Lung microvascular endothelial cell (primary cell): ENCODE measurements at regions not wholly inside any gene's neighbourhood (a gene's known extent, or its start where the extent isn't known, plus 50 kb on each side); places are given as distances from the start of the nearest gene placed in this dataset.
"Not testable (repeated sequence)": the region's sequence is repeated elsewhere in the genome, so short reads cannot be mapped to it uniquely, and the experiment has no call there.

ENCODE experiments used
- DNase-seq, 2 donors: peaks; one replicate each; pipeline versions ENCODE4 v3.0.0 to v3.0.0-alpha.2; 2010; ENCODE audit warnings: low read depth in 2 of 2

DNA sequence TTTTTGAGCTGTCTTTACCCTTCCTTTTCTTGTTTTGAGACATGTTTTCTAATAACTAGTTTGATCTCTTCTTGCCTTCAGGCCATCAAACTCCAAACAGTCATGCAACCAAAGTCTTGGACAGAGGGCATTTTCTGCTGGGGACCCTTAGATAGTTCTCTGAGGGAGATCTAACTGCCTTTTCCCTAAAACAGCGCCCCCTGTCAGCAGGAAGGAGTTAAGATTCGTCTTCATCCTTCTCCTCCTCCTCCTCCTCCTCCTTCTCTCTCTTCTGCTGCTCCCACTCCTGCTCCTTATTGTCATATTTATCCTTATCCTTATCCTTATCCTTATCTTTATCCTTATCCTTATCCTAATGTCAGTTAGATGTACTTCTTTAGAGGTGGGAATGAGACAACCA, 417.2 kb downstream of the TRAM1L1 start:
- DNase-seq = no peak

DNA sequence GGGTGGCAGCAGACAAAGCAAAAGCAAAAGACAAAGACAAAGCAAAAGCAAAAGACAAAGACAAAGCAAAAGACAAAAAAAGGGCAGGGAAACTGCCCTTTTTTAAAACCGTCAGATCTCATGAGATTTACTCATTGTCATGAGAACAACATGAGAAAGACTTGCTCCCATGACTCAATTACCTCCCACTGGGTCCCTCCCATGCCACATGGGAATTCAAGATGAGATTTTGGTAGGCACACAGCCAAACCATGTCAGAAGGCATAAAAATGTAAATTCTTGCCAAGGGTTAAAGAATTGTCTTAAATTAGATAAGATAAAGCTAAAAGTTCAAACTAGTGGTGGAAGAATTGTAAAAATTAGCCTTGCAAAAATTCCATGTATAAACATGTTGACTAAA, 419.7 kb downstream of the TRAM1L1 start:
- no peak for DNase-seq

DNA sequence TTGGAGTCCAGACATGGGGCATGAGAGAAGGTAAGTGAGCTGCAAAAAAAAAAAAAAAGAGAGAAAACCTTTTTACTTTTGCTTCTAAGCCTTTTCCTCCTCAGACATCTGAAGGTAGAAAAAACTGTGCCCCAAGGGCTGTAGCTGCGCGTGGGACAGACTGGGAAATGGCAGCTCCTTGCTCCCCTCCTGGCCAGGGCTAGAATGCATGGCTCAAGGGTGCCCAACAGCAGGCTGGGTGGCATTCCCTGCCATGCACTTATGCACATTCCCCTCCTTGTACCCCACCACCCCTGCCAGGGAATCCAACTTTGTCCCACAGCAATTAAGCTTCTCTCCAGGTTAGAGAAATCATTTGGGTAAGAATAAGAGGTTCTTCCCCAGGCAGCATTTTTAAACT, 421.2 kb downstream of the TRAM1L1 start:
- DNase-seq = no peak

DNA sequence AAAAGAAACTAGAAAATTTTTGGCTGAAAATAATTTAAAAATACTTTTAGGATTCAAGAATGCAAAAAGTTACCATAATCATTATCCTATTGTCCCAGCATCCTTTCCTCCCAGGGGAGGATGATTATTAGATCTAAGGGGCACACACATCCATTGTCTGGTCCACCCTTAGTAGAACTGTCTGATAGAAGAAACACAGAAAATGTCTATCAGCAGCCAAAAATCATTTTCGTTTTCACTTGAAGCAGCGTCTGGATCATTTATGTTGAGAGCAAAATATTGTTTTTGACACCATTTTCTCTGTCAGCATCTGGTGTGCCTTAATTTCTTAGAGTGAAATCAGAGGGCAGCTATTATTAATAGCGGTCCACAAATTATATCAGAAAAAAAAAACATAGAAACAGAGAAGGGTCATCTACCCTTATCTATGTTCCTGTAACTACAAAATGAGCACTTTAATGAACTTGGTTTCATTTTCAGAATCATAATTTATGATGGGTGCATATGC, 446.3 kb downstream of the TRAM1L1 start:
- no peak for DNase-seq

DNA sequence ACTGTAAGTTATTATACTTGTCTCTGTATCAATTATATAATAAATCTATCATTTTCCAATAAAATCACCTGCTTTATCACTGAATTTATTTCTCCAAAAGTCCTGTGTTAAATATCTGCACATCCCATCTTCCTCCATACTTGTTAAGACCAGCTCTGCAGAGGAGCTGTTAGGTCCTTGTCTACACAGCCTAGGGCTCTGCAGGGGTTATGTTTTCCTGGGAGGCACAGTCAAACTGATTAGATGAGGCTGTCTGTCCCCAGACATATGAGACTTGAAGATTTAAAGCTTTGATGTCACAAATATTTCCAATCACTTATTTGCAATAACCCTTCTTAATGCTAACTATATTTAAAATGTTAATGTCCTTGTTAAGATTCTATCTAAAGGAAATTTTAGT, 446.8 kb downstream of the TRAM1L1 start:
- no peak for DNase-seq

GRCh38 chr4:116636917-116637316, 448.5 kb downstream of the TRAM1L1 start:
- no peak for DNase-seq

DNA sequence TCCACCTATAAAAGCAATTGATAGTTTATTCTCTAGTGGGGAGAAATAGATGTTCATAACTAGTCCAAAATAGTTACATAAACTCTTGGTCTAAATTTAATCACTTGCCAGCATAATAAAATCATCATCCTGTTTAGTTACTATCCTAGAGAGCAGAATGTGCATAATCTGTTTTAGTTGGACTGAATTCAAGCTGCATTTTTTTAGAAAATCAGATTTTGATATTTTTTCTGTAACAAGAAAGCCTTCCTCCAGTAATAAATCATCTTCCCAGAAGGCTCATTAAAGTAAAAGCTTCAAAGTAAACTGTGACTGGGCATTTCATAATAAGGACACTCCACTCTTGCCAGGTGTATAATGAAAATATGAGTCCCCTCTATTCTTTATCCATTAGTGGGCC, 453.1 kb downstream of the TRAM1L1 start:
- no peak for DNase-seq

DNA sequence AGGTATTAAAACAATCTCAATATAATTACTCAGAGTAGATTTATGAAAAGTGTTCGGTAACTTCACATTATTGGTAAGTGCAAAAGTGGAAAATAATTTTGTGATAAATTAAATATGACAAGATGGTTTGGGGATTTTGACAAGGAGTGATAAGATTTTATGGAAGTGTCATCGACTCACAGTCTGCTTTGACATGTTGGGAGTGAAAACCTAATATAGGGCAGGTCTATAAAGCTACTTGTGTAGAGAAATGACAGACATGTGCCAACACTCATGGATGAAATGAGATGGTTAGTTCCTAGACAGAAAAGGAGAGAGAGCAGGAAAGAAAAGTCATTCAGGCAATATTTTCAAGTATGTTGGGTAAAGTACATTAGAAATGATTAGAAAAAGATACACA, 456.8 kb downstream of the TRAM1L1 start:
- DNase-seq = no peak

- no peak for DNase-seq
These were observed 457.8 kb downstream of the TRAM1L1 start for GRCh38 chr4:116627545-116627944.

DNA sequence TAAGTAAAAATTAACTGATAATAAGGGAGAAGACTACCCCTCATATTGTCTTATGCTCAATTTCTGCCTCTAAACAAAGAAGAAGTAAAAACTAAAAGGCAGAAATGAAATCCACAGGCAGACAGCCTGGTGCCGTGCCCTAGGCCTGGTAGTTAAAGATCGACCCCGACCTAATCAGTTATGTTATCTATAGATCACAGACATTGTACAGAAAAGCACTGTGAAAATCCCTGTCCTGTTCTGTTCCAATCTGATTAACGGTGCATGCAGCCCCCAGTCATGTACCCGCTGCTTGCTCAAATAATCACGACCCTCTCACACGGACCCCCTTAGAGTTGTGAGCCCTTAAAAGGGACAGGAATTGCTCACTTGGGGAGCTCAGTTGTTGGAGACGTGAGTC, 465.9 kb downstream of the TRAM1L1 start:
- not testable (repeated sequence) for DNase-seq

GRCh38 chr4:116618638-116619037, 466.7 kb downstream of the TRAM1L1 start:
- no peak for DNase-seq

DNA sequence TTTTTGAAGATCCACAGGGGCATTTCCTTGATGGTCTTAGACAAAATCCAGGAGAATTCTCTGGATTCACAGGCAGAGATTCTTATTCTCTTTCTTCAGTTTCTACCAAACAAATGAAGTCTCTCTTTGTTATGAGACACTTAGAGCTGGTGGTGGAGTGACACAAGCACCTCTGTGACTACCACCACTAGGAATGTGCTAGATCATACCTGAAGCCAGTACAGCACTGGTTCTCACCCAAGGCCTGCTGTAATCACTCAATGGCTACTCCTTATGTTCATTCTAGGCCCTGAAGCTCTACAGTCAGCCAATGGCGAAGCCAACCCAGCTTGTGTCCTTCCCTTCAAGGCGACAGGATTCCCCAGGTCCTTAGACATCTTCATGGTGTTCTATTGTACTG, 482.3 kb downstream of the TRAM1L1 start:
- no peak for DNase-seq

- no peak for DNase-seq
These were observed 485.5 kb downstream of the TRAM1L1 start for GRCh38 chr4:116599859-116600258.

DNA sequence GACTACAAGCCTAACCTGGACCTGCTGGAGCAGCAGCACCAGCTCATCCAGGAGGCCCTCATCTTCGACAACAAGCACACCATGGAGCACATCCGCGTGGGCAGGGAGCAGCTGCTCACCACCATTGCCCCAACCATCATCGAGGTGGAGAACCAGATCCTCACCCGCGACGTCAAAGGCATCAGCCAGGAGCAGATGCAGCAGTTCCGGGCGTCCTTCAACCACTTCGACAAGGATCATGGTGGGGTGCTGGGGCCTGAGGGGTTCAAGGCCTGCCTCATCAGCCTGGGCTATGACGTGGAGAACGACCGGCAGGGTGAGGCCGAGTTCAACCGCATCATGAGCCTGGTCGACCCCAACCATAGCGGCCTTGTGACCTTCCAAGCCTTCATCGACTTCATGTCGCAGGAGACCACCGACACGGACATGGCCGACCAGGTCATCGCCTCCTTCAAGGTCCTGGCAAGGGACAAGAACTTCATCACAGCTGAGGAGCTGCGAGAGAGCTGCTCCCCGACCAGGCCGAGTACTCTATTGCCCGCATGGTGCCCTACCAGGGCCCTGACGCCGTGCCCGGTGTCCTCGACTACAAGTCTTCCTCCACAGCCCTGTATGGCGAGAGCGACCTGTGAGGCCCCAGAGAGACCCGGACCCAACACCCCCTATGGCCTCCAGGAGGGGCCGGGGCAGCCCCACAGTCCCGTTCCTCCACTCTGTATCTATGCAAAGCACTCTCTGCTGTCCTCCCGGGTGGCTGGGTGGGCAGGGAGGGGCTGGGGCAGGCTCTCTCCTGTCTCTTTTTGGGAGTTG, 486.2 kb downstream of the TRAM1L1 start:
- DNase-seq = no peak

- DNase-seq = no peak
These were observed 487.0 kb downstream of the TRAM1L1 start for GRCh38 chr4:116598155-116598979.

DNA sequence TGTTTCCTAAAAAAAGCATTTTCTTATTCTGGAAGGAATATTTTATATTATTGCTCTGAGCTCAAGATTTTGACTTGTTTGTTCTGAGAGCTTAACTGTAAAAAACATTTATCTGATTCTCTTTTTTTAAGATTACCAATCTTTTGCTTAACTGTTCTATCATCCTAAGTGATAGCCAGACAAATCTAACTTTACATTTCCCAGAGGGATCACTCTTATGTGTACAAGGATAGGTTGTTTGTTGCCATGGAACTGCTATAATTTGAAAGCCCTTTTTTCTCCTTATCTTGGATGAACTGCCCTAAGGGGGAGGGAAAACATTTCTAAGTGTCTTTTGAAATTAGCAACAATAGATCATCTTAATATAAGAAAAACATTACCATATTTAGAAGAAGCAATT, 494.7 kb downstream of the TRAM1L1 start:
- no peak for DNase-seq

- no peak for DNase-seq
These were observed 496.6 kb downstream of the TRAM1L1 start for GRCh38 chr4:116588783-116589182.

GRCh38 chr4:116585246-116585645, 500.1 kb downstream of the TRAM1L1 start:
- DNase-seq = no peak

- DNase-seq = no peak
These were observed 508.1 kb downstream of the TRAM1L1 start for GRCh38 chr4:116577321-116577720.

DNA sequence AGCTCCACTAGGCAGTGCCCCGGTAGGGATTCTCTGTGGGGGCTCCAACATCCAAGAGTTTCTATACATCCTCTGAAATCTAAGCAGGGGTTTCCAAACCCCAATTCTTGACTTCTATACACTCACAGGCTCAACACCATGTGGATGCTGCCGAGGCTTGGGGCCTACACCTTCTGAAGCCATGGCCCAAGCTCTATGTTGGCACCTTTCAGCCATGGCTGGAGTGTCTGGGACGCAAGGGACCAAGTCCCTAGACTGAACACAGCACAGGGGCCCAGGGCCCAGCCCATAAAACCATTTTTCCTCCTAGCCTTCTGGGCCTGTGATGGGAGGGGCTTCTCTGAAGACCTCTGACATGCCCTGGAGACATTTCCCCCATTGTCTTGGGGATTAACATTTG, 511.8 kb downstream of the TRAM1L1 start:
- DNase-seq = no peak

- DNase-seq = no peak
These were observed 523.6 kb downstream of the TRAM1L1 start for GRCh38 chr4:116561768-116562167.

- DNase-seq = no peak
These were observed 533.6 kb downstream of the TRAM1L1 start for GRCh38 chr4:116551806-116552205.

DNA sequence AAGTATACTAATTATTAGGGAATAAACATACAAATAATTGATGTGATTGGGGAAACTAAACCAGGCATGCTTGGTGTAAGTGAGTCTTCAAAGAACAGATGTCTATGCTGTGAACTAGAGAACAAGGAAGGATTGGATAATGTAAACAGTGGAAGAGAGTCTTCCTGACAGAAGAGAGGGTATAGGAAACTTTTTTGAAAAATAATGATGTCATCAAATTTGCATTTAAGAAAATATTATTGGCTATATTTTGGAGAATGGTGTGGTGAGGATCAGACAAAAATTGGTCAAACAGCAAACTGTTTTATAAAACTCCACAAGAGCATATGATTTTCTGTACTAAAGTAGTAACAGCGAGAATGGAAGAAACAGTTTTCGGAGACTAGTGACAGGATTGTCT, 537.7 kb downstream of the TRAM1L1 start:
- no peak for DNase-seq
